ENCODE measurements at regions not wholly inside any gene's neighbourhood (a gene's known extent, or its start where the extent isn't known, plus 50 kb on each side); places are given as distances from the start of the nearest gene placed in this dataset.
"Not testable (repeated sequence)": the region's sequence is repeated elsewhere in the genome, so short reads cannot be mapped to it uniquely, and the experiment has no call there.

GRCh38 chrX:83749736-83750135 lies 111.2 kb upstream of the CYLC1 start:
- H4K20me1 ChIP-seq (ENCODE audit: insufficient read depth); H3F3A ChIP-seq (ENCODE audit: insufficient read depth); DNase-seq; H3K79me2 ChIP-seq (ENCODE audit: insufficient read depth); H3K9ac ChIP-seq; H2AFZ ChIP-seq; H3K27ac ChIP-seq; H3K36me3 ChIP-seq (ENCODE audit: low read depth); H3K4me2 ChIP-seq (ENCODE audit: unreplicated experiment); H3K9me2 ChIP-seq (ENCODE audit: insufficient read depth); H3K27me3 ChIP-seq (replicated peaks; ENCODE audit: insufficient read depth); H3K9me3 ChIP-seq (ENCODE audit: low read depth); H3K4me1 ChIP-seq (ENCODE audit: insufficient read depth); H3K4me3 ChIP-seq: not testable (repeated sequence)
- in situ Hi-C loops (cut with MboI): loop anchor here (25.0 kb wide), 1 partner anchor 87 kb away; no protein-coding TSS in a partner anchor
- WGBS, 2 experiments (ENCODE audit: low coverage in 1 of 2, low lambda C conversion rate in 2 of 2, missing lambda C conversion rate in 2 of 2): 47 to 64% methylated on average over 10 to 22 of the region's 23 CpGs

- not testable (repeated sequence) for H3K36me3 ChIP-seq (ENCODE audit: low read depth); DNase-seq; H3K9me2 ChIP-seq (ENCODE audit: insufficient read depth); H3K4me2 ChIP-seq (ENCODE audit: unreplicated experiment); H3K9ac ChIP-seq; H3F3A ChIP-seq (ENCODE audit: insufficient read depth); H3K79me2 ChIP-seq (ENCODE audit: insufficient read depth); H3K9me3 ChIP-seq (ENCODE audit: low read depth); H3K4me3 ChIP-seq; H3K27ac ChIP-seq; H3K4me1 ChIP-seq (ENCODE audit: insufficient read depth); H2AFZ ChIP-seq; H3K27me3 ChIP-seq (replicated peaks; ENCODE audit: insufficient read depth); H4K20me1 ChIP-seq (ENCODE audit: insufficient read depth)
- in situ Hi-C loops (cut with MboI): loop anchor here (25.0 kb wide), 1 partner anchor 88 kb away; no protein-coding TSS in a partner anchor
- 54 to 60% methylated on average over 5 to 13 of the region's 15 CpGs for WGBS, 2 experiments (ENCODE audit: low coverage in 1 of 2, low lambda C conversion rate in 2 of 2, missing lambda C conversion rate in 2 of 2)
Observed at GRCh38 chrX:83750451-83750850, 110.5 kb upstream of the CYLC1 start.

- Histone ChIP-seq H3K9me3 (ENCODE audit: low read depth) (no peaks in the 10 kb centered on the region), H3K4me3 (no peak overlapping the region), H3F3A (ENCODE audit: insufficient read depth) (no peaks in the 10 kb centered on the region), H3K4me2 (ENCODE audit: unreplicated experiment) (no peak overlapping the region), H4K20me1 (ENCODE audit: insufficient read depth) (no peaks in the 10 kb centered on the region), H3K27ac (no peak overlapping the region), H3K4me1 (ENCODE audit: insufficient read depth) (no peaks in the 10 kb centered on the region), H3K9ac (no peak overlapping the region), H3K79me2 (ENCODE audit: insufficient read depth) (no peaks in the 10 kb centered on the region), H3K9me2 (ENCODE audit: insufficient read depth) (no peaks in the 10 kb centered on the region), H3K27me3 (replicated peaks; ENCODE audit: insufficient read depth) (no peaks in the 10 kb centered on the region), H2AFZ (no peak overlapping the region), H3K36me3 (ENCODE audit: low read depth) (no peaks in the 10 kb centered on the region)
- TF ChIP-seq EZH2phosphoT487 (IDR thresholded peaks at IDR 0.05; ENCODE audit: insufficient read depth, low read depth) (no peak), EZH2 (IDR thresholded peaks at IDR 0.05; ENCODE audit: insufficient read depth, poor library complexity, severe bottlenecking) (no peak)
- WGBS, 2 experiments (ENCODE audit: low coverage in 1 of 2, low lambda C conversion rate in 2 of 2, missing lambda C conversion rate in 2 of 2): 0 to 10% methylated on average over 1 of the region's 1 CpG
- in situ Hi-C loops (cut with MboI): loop anchor here (25.0 kb wide), 1 partner anchor 98 kb away; no protein-coding TSS in a partner anchor
- DNase-seq: peak; percentile 33
Observed at GRCh38 chrX:83759872-83760271, 101.1 kb upstream of the CYLC1 start.

GRCh38 chrX:83771664-83772063 lies 89.3 kb upstream of the CYLC1 start:
- Histone ChIP-seq H3K27me3 (replicated peaks; ENCODE audit: insufficient read depth) (no peaks in the 10 kb centered on the region), H3F3A (ENCODE audit: insufficient read depth) (no peaks in the 10 kb centered on the region), H3K9ac (no peak overlapping the region), H3K79me2 (ENCODE audit: insufficient read depth) (no peaks in the 10 kb centered on the region), H4K20me1 (ENCODE audit: insufficient read depth) (no peaks in the 10 kb centered on the region), H3K9me3 (ENCODE audit: low read depth) (no peaks in the 10 kb centered on the region), H3K4me3 (no peak overlapping the region), H3K36me3 (ENCODE audit: low read depth) (no peaks in the 10 kb centered on the region), H2AFZ (no peak overlapping the region), H3K4me1 (ENCODE audit: insufficient read depth) (no peaks in the 10 kb centered on the region), H3K27ac (no peak overlapping the region), H3K9me2 (ENCODE audit: insufficient read depth) (no peaks in the 10 kb centered on the region), H3K4me2 (ENCODE audit: unreplicated experiment) (no peak overlapping the region)
- 0% methylated on average over 1 of the region's 1 CpG for WGBS, 2 experiments (ENCODE audit: low coverage in 1 of 2, low lambda C conversion rate in 2 of 2, missing lambda C conversion rate in 2 of 2)
- in situ Hi-C loops (cut with MboI): loop anchor here (25.0 kb wide), 1 partner anchor 109 kb away; no protein-coding TSS in a partner anchor
- DNase-seq: no peak
- TF ChIP-seq EZH2phosphoT487 (IDR thresholded peaks at IDR 0.05; ENCODE audit: insufficient read depth, low read depth): no peak
- no peak for TF ChIP-seq EZH2 (IDR thresholded peaks at IDR 0.05; ENCODE audit: insufficient read depth, poor library complexity, severe bottlenecking)

All from GM23248 (cell line).